K562 (cell line): ENCODE measurements at regions not wholly inside any gene's neighbourhood (a gene's known extent, or its start where the extent isn't known, plus 50 kb on each side); places are given as distances from the start of the nearest gene placed in this dataset.

Experiments used
- ATAC-seq: fragments of 200-7000 bp; cut with Tn5 transposase; 3 replicates; pipeline ENCODE4 v1.9.1; 2020; ENCODE audit warnings: moderate library complexity
- BruUV-seq: library from RNA; stranded (reverse); fragments of 400-500 nt; replicated peaks from 2 replicates; lab custom pipeline; 2021; lab: Mats Ljungman, UMichigan
- CTCF ChIA-PET: fragments of 300-600 bp; formaldehyde crosslinking; extraction: SDS; loops from one replicate; lab custom pipeline; 2021; ENCODE audit warnings: low intra/inter-chr PET ratio; lab: Yijun Ruan, JAX
- POLR2A ChIA-PET: fragments of 300-600, 350-650 bp; sonication (Branson Sonifier 250); formaldehyde crosslinking; extraction: SDS; loops from one replicate; lab custom pipeline; 2021; ENCODE audit warnings: antibody characterized with exemption, inconsistent platforms; lab: Yijun Ruan, JAX
- DNase-seq, 4 experiments: peaks; one replicate each; pipeline versions ENCODE4 v3.0.0 to v3.0.0-alpha.2; 2011 to 2018; ENCODE audit warnings: low spot score in 3 of 4, mixed read lengths in 3 of 4; ENCODE audit errors: extremely low read depth in 1 of 4
- FAIRE-seq: peaks from 2 replicates; lab custom pipeline; 2011; peaks lifted over from hg19 to GRCh38; lab: Jason Lieb, UNC
- H2AFZ ChIP-seq: 2 replicates; pipeline ENCODE4 v1.6.0; 2011; ENCODE audit warnings: low read depth, low read length, control low read depth, inconsistent platforms
- H3K27ac ChIP-seq: fragments of 200-600 bp; 3 replicates; pipeline ENCODE4 v1.8.0; 2011; ENCODE audit warnings: low read depth, mild to moderate bottlenecking, control low read depth, inconsistent platforms, low read length, moderate library complexity, mixed read lengths; ENCODE audit errors: extremely low read depth
- H3K27me3 ChIP-seq, 2 experiments: fragments of 300-600 bp in 1 of 2; 2 replicates in 1 of 2; 3 replicates in 1 of 2; pipeline versions ENCODE4 v1.6.0 to v1.8.0; 2011; ENCODE audit warnings: inconsistent platforms in 2 of 2, low read length in 2 of 2, mild to moderate bottlenecking in 1 of 2, mixed read lengths in 1 of 2, moderate library complexity in 1 of 2; ENCODE audit not compliant: control insufficient read depth in 2 of 2, insufficient read depth in 2 of 2
- H3K36me3 ChIP-seq: fragments of 300-600 bp; 3 replicates; pipeline ENCODE4 v1.8.0; 2011; ENCODE audit warnings: mild to moderate bottlenecking, low read length, inconsistent platforms; ENCODE audit not compliant: control insufficient read depth, insufficient read depth
- H3K4me1 ChIP-seq, 2 experiments: fragments of 200-600 bp in 1 of 2; replicated peaks in 1 of 2; 2 replicates in 1 of 2; 3 replicates in 1 of 2; pipeline versions ENCODE4 v1.5.1 to v1.8.0; 2011; ENCODE audit warnings: inconsistent platforms in 2 of 2, low read length in 2 of 2, mild to moderate bottlenecking in 1 of 2, mixed read lengths in 1 of 2, moderate library complexity in 1 of 2; ENCODE audit not compliant: control insufficient read depth in 2 of 2, insufficient read depth in 2 of 2
- H3K4me2 ChIP-seq: 2 replicates; pipeline ENCODE4 v1.6.1; 2011; ENCODE audit warnings: low read length, control low read depth, inconsistent platforms, mixed read lengths; ENCODE audit not compliant: insufficient read depth
- H3K4me3 ChIP-seq: fragments of 200-600 bp; sonication (generic), shearing (Covaris generic); 2 replicates; pipeline ENCODE4 v1.5.1; 2016; ENCODE audit warnings: control low read depth, inconsistent platforms
- H3K79me2 ChIP-seq: fragments of 200-600 bp; 3 replicates; pipeline ENCODE4 v1.8.0; 2011; ENCODE audit warnings: low read length, inconsistent platforms; ENCODE audit not compliant: control insufficient read depth, insufficient read depth
- H3K9ac ChIP-seq, 2 experiments: 2 replicates each; pipeline versions ENCODE4 v1.6.0 to v1.6.1; 2011; ENCODE audit warnings: low read depth in 2 of 2, low read length in 2 of 2, control low read depth in 1 of 2, inconsistent platforms in 1 of 2, mild to moderate bottlenecking in 1 of 2, mixed read lengths in 1 of 2; ENCODE audit not compliant: insufficient read depth in 1 of 2
- H3K9me1 ChIP-seq: one replicate; pipeline ENCODE4 v1.6.0; 2011; ENCODE audit warnings: inconsistent platforms, mild to moderate bottlenecking, low read length, moderate library complexity; ENCODE audit not compliant: control insufficient read depth, insufficient read depth
- H3K9me3 ChIP-seq: replicated peaks from 2 replicates; pipeline ENCODE4 v1.5.1; 2011; ENCODE audit warnings: low read depth, low read length, inconsistent platforms; ENCODE audit not compliant: control insufficient read depth, insufficient read depth
- H4K20me1 ChIP-seq: replicated peaks from 2 replicates; pipeline ENCODE4 v1.6.1; 2011; ENCODE audit warnings: low read length, inconsistent platforms, mixed read lengths; ENCODE audit not compliant: control insufficient read depth, insufficient read depth
- GTF2A2 ChIP-seq: IDR thresholded peaks from 2 replicates; pipeline ENCODE4 v1.6.1; 2016; ENCODE audit warnings: mild to moderate bottlenecking, missing genetic modification characterization, missing compliant biosample characterization
- NRF1 ChIP-seq, 2 experiments: fragments of 450-650 bp; IDR thresholded peaks in 1 of 2; conservative IDR thresholded peaks in 1 of 2; 2 replicates each; pipeline ENCODE4 v1.6.1; 2014; ENCODE audit warnings: mild to moderate bottlenecking in 2 of 2
- SRSF9 ChIP-seq: fragments of 200-400 bp; formaldehyde crosslinking; IDR thresholded peaks from 2 replicates; pipeline ENCODE4 v1.6.1; 2017; ENCODE audit warnings: low read depth, low read length, borderline replicate concordance
- ZBTB1 ChIP-seq: sonication (generic); formaldehyde crosslinking; IDR thresholded peaks from 2 replicates; pipeline ENCODE4 v1.8.1; 2023; ENCODE audit warnings: missing genetic modification reagents, low read depth, mild to moderate bottlenecking, borderline replicate concordance
- WGBS: fragments of 100-300 bp; shearing (Covaris generic); methylation state at CpG from one replicate; pipeline ENCODE4 v1.1.6; 2016; ENCODE audit warnings: low coverage, mixed read lengths; ENCODE audit not compliant: insufficient coverage; ENCODE audit errors: missing lambda C conversion rate; 5-methylcytosine and 5-hydroxymethylcytosine counted together
- in situ Hi-C: fragments of 300-500 bp; cut with MboI; formaldehyde crosslinking; loops from 4 replicates; pipeline ENCODE4 v1.15.0; 2018; ENCODE audit warnings: inconsistent platforms, mixed read lengths
- intact Hi-C: fragments of 100-400 bp; cut with micrococcal nuclease; formaldehyde crosslinking; loops from 2 replicates; pipeline ENCODE4 v1.14.2; 2022

DNA sequence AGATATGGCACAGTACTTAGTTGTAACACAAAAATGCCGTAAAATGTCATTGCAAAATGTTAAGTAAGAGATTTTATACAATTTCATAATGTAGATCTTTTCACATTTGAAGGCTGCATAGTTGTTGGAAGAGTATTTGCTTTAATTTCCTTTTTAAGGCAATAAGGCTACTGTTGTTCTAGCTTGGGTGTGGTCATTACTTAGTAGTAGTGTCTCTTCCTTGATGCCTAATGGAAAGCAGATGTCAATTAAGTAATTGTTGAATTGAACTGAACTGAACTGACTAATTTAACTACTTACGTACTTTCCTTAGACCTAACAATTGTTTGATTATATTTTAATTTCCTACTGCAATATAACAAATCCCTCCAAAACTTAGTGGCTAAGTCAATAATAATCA lies 181.7 kb downstream of the FLRT2 start:
- ChIA-PET CTCF (no interaction called here), POLR2A (no interaction called here)
- H3K36me3 ChIP-seq, result no peaks in the 10 kb centered on the region
- H3K4me1 ChIP-seq, result no peaks in the 10 kb centered on the region
- H3K27me3 ChIP-seq, result no peaks in the 10 kb centered on the region
- H3K79me2 ChIP-seq, result no peaks in the 10 kb centered on the region
- WGBS, result 11% methylated on average over 2 of the region's 2 CpGs
- no peak overlapping the region for H2AFZ ChIP-seq
- no peak overlapping the region for H3K4me2 ChIP-seq
- H3K27ac ChIP-seq, result no peak overlapping the region
- in situ Hi-C loops, result no loop called here
- no TSS peak for BruUV-seq
- no peak for ATAC-seq
- no peak for FAIRE-seq
- no peak for DNase-seq
- intact Hi-C loops, result no loop called here
- no peak overlapping the region for H3K4me3 ChIP-seq
- no peak overlapping the region for H3K9ac ChIP-seq
- H4K20me1 ChIP-seq, result no peaks in the 10 kb centered on the region
- TF ChIP-seq NRF1 (conservative IDR thresholded peaks at IDR 0.05 in 1 of 2, IDR thresholded peaks at IDR 0.05 in 1 of 2) (no peak), ZBTB1 (no peak), SRSF9 (no peak), GTF2A2 (no peak)
- no peaks in the 10 kb centered on the region for H3K9me1 ChIP-seq
- no peaks in the 10 kb centered on the region for H3K9me3 ChIP-seq
